HUES6 (cell line): ENCODE measurements at regions not wholly inside any gene's neighbourhood (a gene's known extent, or its start where the extent isn't known, plus 50 kb on each side); places are given as distances from the start of the nearest gene placed in this dataset.

Source experiments
- H3K27ac ChIP-seq: 2 replicates; pipeline ENCODE4 v1.7.0; 2013; ENCODE audit warnings: low read depth, mild to moderate bottlenecking, low read length, inconsistent platforms
- H3K27me3 ChIP-seq: 2 replicates; pipeline ENCODE4 v1.6.1; 2013; ENCODE audit warnings: low read length; ENCODE audit not compliant: control insufficient read depth, insufficient read depth
- H3K36me3 ChIP-seq: 2 replicates; pipeline ENCODE4 v1.6.1; 2013; ENCODE audit warnings: low read length; ENCODE audit not compliant: control insufficient read depth, insufficient read depth
- H3K4me1 ChIP-seq: 2 replicates; pipeline ENCODE4 v1.6.1; 2013; ENCODE audit warnings: low read length; ENCODE audit not compliant: control insufficient read depth, insufficient read depth
- H3K4me3 ChIP-seq: 2 replicates; pipeline ENCODE4 v1.5.1; 2013; ENCODE audit warnings: low read depth, low read length
- H3K9ac ChIP-seq: one replicate; pipeline ENCODE4 v1.6.1; 2013; ENCODE audit warnings: mild to moderate bottlenecking, low read length
- H3K9me3 ChIP-seq: 2 replicates; pipeline ENCODE4 v1.6.1; 2013; ENCODE audit warnings: low read depth, low read length; ENCODE audit not compliant: control insufficient read depth, insufficient read depth

DNA sequence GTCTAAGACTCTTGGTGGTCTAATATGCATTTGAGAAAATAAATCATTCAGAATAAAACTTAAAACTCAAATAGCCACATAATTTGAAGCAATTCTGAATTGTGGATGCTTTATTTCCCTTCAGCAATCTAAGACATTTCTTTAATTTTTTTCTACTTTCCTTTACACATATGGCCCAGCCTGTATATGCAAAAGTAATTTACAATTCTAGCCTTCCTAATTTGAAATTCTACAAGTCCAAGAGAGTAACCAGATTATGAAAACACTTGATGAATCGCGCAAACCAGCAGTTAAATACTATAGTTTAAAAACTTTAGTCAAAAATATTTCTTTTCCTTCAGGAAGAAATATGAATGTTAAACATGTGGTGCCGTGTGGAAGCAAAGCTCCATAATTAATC, 1014.2 kb downstream of the TUSC7 start:
- no peaks in the 10 kb centered on the region for H3K27me3 ChIP-seq
- no peaks in the 10 kb centered on the region for H3K36me3 ChIP-seq
- H3K9me3 ChIP-seq = no peaks in the 10 kb centered on the region
- H3K4me1 ChIP-seq = no peaks in the 10 kb centered on the region
- no peak overlapping the region for H3K27ac ChIP-seq
- no peak overlapping the region for H3K9ac ChIP-seq
- H3K4me3 ChIP-seq = no peak overlapping the region

- Histone ChIP-seq H3K4me1 (no peaks in the 10 kb centered on the region), H3K9ac (no peak overlapping the region), H3K36me3 (no peaks in the 10 kb centered on the region), H3K27me3 (no peaks in the 10 kb centered on the region), H3K9me3 (no peaks in the 10 kb centered on the region), H3K27ac (no peak overlapping the region), H3K4me3 (no peak overlapping the region)
Observed at GRCh38 chr3:117725314-117725713, 1015.7 kb downstream of the TUSC7 start.

DNA sequence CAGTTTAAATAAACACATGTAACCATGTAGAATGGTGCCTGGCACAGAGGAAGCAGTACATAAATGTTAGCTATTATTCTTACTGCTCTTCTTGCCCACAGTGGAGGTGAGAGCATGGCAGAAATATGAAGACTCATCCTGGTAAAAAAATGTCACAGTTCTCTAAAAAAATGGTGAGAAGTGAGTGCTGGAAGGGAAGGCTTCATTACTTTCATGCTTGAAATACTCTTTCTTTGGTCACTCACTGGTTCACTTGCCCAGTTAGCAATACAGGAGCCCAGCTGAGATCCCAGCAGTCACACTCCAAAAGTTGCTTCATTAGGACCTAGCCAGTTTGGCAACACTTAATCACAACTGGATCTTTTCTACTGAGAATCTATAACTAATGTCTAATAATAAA, 1017.2 kb downstream of the TUSC7 start:
- Histone ChIP-seq H3K9me3 (no peaks in the 10 kb centered on the region), H3K36me3 (no peaks in the 10 kb centered on the region), H3K4me3 (no peak overlapping the region), H3K27me3 (no peaks in the 10 kb centered on the region), H3K4me1 (no peaks in the 10 kb centered on the region), H3K9ac (no peak overlapping the region), H3K27ac (no peak overlapping the region)

DNA sequence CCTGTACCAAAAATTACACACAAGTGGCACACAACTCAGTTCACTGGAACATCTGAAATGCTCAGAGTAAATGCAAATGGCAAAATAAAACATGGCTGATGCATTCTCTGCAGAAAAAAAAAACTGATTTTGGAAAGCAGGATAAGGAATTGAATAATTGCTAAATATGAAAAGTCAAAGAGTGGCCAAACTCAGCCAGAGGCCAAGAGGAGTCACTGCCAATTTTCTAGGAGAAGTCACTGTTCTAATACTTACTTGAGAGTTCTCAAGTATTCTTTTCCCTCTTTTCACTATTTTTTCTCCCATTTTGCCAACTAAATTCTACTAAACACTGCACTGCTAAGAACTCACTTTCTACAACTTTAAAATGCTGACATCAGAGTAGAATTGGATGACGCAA, 1018.6 kb downstream of the TUSC7 start:
- no peak overlapping the region for H3K4me3 ChIP-seq
- H3K36me3 ChIP-seq = no peaks in the 10 kb centered on the region
- no peaks in the 10 kb centered on the region for H3K4me1 ChIP-seq
- no peak overlapping the region for H3K9ac ChIP-seq
- H3K9me3 ChIP-seq = no peaks in the 10 kb centered on the region
- H3K27ac ChIP-seq = no peak overlapping the region
- H3K27me3 ChIP-seq = no peaks in the 10 kb centered on the region

DNA sequence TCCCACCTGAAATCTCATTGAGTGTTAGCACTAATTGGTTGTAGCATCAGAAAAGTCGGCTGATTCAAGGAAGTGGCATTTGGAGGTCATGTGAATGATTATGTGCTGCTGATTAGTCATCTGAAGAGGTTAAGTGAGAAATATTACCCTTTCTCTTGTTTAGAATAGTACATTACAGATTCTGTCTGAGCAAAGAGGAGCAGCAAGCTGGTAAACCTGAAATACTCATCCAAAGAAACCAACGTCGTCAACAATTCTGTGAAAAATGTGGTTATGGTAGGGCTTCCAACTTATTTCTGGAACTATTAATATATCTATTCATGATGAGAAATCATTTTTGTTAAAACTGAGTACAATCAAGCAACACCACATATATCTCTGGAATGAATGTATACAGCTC, 1024.9 kb downstream of the TUSC7 start:
- H3K27me3 ChIP-seq = no peaks in the 10 kb centered on the region
- H3K36me3 ChIP-seq = no peaks in the 10 kb centered on the region
- no peak overlapping the region for H3K27ac ChIP-seq
- H3K4me3 ChIP-seq = no peak overlapping the region
- 0 out of 2 replicates have a peak, but pooled peaks cover 6% of the 10 kb centered on the region for H3K4me1 ChIP-seq
- H3K9me3 ChIP-seq = no peaks in the 10 kb centered on the region
- no peak overlapping the region for H3K9ac ChIP-seq

DNA sequence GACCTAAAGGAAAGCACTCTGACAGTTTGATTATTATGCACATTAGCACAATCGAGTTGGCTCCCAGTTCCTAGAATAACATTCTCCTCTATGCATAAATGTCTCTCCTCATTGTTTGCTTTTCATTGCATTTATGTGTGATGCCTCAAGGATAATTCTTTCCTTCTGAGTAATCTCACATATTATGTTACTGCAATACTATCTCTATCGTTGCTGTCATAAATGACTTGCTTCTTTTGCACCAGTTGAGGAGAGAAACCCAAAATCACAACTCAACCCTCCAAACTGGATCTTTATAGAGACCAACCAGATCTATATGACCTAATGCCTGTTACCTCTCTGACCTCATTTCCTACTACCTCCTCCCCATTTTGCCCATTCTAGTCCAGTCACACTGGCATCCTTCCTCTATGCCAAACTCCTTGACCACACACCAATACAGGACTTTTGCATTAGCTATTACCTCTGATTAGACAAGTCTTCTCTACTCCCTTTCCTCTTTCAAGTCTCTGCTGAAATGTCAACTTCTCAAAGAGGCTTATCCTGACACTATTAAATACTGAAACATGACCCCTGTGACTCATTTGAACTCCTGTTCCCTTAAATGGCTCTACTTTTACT, 1026.0 kb downstream of the TUSC7 start:
- Histone ChIP-seq H3K4me1 (0 out of 2 replicates have a peak, but pooled peaks cover 6% of the 10 kb centered on the region), H3K9ac (no peak overlapping the region), H3K9me3 (no peaks in the 10 kb centered on the region), H3K36me3 (no peaks in the 10 kb centered on the region), H3K4me3 (no peak overlapping the region), H3K27ac (no peak overlapping the region), H3K27me3 (no peaks in the 10 kb centered on the region)

GRCh38 chr3:117736846-117737245, 1027.3 kb downstream of the TUSC7 start:
- no peaks in the 10 kb centered on the region for H3K27me3 ChIP-seq
- no peak overlapping the region for H3K27ac ChIP-seq
- no peak overlapping the region for H3K9ac ChIP-seq
- H3K9me3 ChIP-seq = no peaks in the 10 kb centered on the region
- H3K36me3 ChIP-seq = no peaks in the 10 kb centered on the region
- no peak overlapping the region for H3K4me3 ChIP-seq
- 0 out of 2 replicates have a peak, but pooled peaks cover 6% of the 10 kb centered on the region for H3K4me1 ChIP-seq

DNA sequence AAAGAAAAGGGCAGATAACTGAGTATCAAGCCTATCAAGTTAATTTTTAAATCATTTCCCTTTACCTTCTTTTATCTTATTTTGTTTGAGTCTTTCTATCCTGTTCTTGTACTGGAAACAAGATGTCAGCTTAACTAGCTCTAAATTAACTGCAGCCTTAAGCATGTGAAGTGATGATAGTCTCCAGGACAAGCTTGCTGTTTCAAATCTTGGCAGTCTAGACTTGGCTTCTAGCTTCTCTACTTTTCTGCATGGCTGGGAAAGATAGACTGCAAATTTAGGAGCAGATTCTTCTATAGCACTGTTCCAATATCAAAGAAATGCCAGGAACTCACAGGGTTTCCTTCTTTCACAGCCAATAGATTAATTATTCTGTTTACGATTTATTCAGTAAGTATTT, 1034.4 kb downstream of the TUSC7 start:
- no peak overlapping the region for H3K4me3 ChIP-seq
- H3K4me1 ChIP-seq = no peaks in the 10 kb centered on the region
- H3K27ac ChIP-seq = no peak overlapping the region
- no peak overlapping the region for H3K9ac ChIP-seq
- no peaks in the 10 kb centered on the region for H3K36me3 ChIP-seq
- H3K9me3 ChIP-seq = no peaks in the 10 kb centered on the region
- no peaks in the 10 kb centered on the region for H3K27me3 ChIP-seq

GRCh38 chr3:117744935-117745334, 1035.4 kb downstream of the TUSC7 start:
- Histone ChIP-seq H3K4me1 (no peaks in the 10 kb centered on the region), H3K36me3 (no peaks in the 10 kb centered on the region), H3K9me3 (no peaks in the 10 kb centered on the region), H3K9ac (no peak overlapping the region), H3K27ac (no peak overlapping the region), H3K27me3 (no peaks in the 10 kb centered on the region), H3K4me3 (no peak overlapping the region)

GRCh38 chr3:117745516-117745915, 1035.9 kb downstream of the TUSC7 start:
- H3K27me3 ChIP-seq = no peaks in the 10 kb centered on the region
- H3K4me1 ChIP-seq = no peaks in the 10 kb centered on the region
- H3K9me3 ChIP-seq = no peaks in the 10 kb centered on the region
- H3K36me3 ChIP-seq = no peaks in the 10 kb centered on the region
- no peak overlapping the region for H3K27ac ChIP-seq
- H3K9ac ChIP-seq = no peak overlapping the region
- no peak overlapping the region for H3K4me3 ChIP-seq

DNA sequence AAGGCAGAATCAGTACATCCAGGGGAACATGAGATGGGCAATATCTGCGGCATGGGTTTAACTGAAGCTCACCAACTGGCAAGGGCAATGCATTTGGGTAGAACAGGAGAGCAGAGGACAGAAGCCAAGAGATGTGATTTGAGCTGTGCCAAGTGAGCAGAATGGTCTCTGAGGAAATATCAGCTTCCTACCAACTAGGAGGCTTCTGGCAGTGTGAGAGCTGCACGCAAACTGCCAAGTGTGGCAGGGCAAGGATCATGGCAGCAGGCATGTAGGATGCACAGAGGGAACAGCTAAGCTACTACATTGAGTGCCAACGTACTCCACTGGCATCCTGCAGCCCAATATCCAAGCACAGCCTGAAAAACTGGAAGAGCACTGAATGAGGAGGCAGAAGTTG, 1036.5 kb downstream of the TUSC7 start:
- Histone ChIP-seq H3K9me3 (no peaks in the 10 kb centered on the region), H3K27ac (no peak overlapping the region), H3K9ac (no peak overlapping the region), H3K36me3 (no peaks in the 10 kb centered on the region), H3K27me3 (no peaks in the 10 kb centered on the region), H3K4me1 (no peaks in the 10 kb centered on the region), H3K4me3 (no peak overlapping the region)

GRCh38 chr3:117748131-117748530, 1038.6 kb downstream of the TUSC7 start:
- H3K9me3 ChIP-seq = no peaks in the 10 kb centered on the region
- no peak overlapping the region for H3K9ac ChIP-seq
- no peaks in the 10 kb centered on the region for H3K27me3 ChIP-seq
- H3K36me3 ChIP-seq = no peaks in the 10 kb centered on the region
- H3K4me1 ChIP-seq = no peaks in the 10 kb centered on the region
- no peak overlapping the region for H3K4me3 ChIP-seq
- no peak overlapping the region for H3K27ac ChIP-seq
